ENCODE measurements at regions not wholly inside any gene's neighbourhood (a gene's known extent, or its start where the extent isn't known, plus 50 kb on each side); places are given as distances from the start of the nearest gene placed in this dataset.

- no peak overlapping the region for H3K27ac ChIP-seq (ENCODE audit: low read depth, low read length)
- no peaks in the 10 kb centered on the region for H3K4me1 ChIP-seq (ENCODE audit: control insufficient read depth, insufficient read depth, low read length)
- no peak for DNase-seq (ENCODE audit: low read depth in 4 of 6, low spot score in 6 of 6)
- no peaks in the 10 kb centered on the region for H3K36me3 ChIP-seq (ENCODE audit: control insufficient read depth, insufficient read depth, low read length)
- no CpG with 5 or more reads among the region's 2 CpGs for WGBS (ENCODE audit: insufficient coverage)
- H3K27me3 ChIP-seq (ENCODE audit: control insufficient read depth, insufficient read depth, low read length) = no peaks in the 10 kb centered on the region
- H3K9me3 ChIP-seq (ENCODE audit: control insufficient read depth, insufficient read depth, low read length) = no peaks in the 10 kb centered on the region
- no peak overlapping the region for H3K4me3 ChIP-seq (ENCODE audit: low read depth, low read length)
These were observed 54.5 kb upstream of the HS3ST4 start for GRCh38 chr16:25637236-25637635.

GRCh38 chr16:25636662-25637061 lies 55.1 kb upstream of the HS3ST4 start:
- DNase-seq (ENCODE audit: low read depth in 4 of 6, low spot score in 6 of 6) = no peak
- Histone ChIP-seq H3K36me3 (ENCODE audit: control insufficient read depth, insufficient read depth, low read length) (no peaks in the 10 kb centered on the region), H3K9me3 (ENCODE audit: control insufficient read depth, insufficient read depth, low read length) (no peaks in the 10 kb centered on the region), H3K27me3 (ENCODE audit: control insufficient read depth, insufficient read depth, low read length) (no peaks in the 10 kb centered on the region), H3K4me3 (ENCODE audit: low read depth, low read length) (no peak overlapping the region), H3K27ac (ENCODE audit: low read depth, low read length) (no peak overlapping the region), H3K4me1 (ENCODE audit: control insufficient read depth, insufficient read depth, low read length) (no peaks in the 10 kb centered on the region)
- no CpG with 5 or more reads among the region's 2 CpGs for WGBS (ENCODE audit: insufficient coverage)

- no CpG with 5 or more reads among the region's 1 CpG for WGBS (ENCODE audit: insufficient coverage)
- no peaks in the 10 kb centered on the region for H3K4me1 ChIP-seq (ENCODE audit: control insufficient read depth, insufficient read depth, low read length)
- no peaks in the 10 kb centered on the region for H3K9me3 ChIP-seq (ENCODE audit: control insufficient read depth, insufficient read depth, low read length)
- H3K36me3 ChIP-seq (ENCODE audit: control insufficient read depth, insufficient read depth, low read length) = no peaks in the 10 kb centered on the region
- no peak overlapping the region for H3K4me3 ChIP-seq (ENCODE audit: low read depth, low read length)
- no peak overlapping the region for H3K27ac ChIP-seq (ENCODE audit: low read depth, low read length)
- no peaks in the 10 kb centered on the region for H3K27me3 ChIP-seq (ENCODE audit: control insufficient read depth, insufficient read depth, low read length)
- no peak for DNase-seq (ENCODE audit: low read depth in 4 of 6, low spot score in 6 of 6)
These were observed 56.3 kb upstream of the HS3ST4 start for GRCh38 chr16:25635454-25635853.

GRCh38 chr16:25633549-25633948 lies 58.2 kb upstream of the HS3ST4 start:
- no peaks in the 10 kb centered on the region for H3K9me3 ChIP-seq (ENCODE audit: control insufficient read depth, insufficient read depth, low read length)
- H3K4me1 ChIP-seq (ENCODE audit: control insufficient read depth, insufficient read depth, low read length) = no peaks in the 10 kb centered on the region
- H3K27ac ChIP-seq (ENCODE audit: low read depth, low read length) = no peak overlapping the region
- DNase-seq (ENCODE audit: low read depth in 4 of 6, low spot score in 6 of 6) = no peak
- H3K36me3 ChIP-seq (ENCODE audit: control insufficient read depth, insufficient read depth, low read length) = no peaks in the 10 kb centered on the region
- WGBS (ENCODE audit: insufficient coverage) = 94% methylated on average over 1 of the region's 2 CpGs
- no peak overlapping the region for H3K4me3 ChIP-seq (ENCODE audit: low read depth, low read length)
- H3K27me3 ChIP-seq (ENCODE audit: control insufficient read depth, insufficient read depth, low read length) = no peaks in the 10 kb centered on the region

GRCh38 chr16:25628766-25629165 lies 63.0 kb upstream of the HS3ST4 start:
- WGBS (ENCODE audit: insufficient coverage) = no CpG with 5 or more reads among the region's 2 CpGs
- H3K9me3 ChIP-seq (ENCODE audit: control insufficient read depth, insufficient read depth, low read length) = no peaks in the 10 kb centered on the region
- no peak overlapping the region for H3K27ac ChIP-seq (ENCODE audit: low read depth, low read length)
- no peak for DNase-seq (ENCODE audit: low read depth in 4 of 6, low spot score in 6 of 6)
- H3K4me1 ChIP-seq (ENCODE audit: control insufficient read depth, insufficient read depth, low read length) = no peaks in the 10 kb centered on the region
- H3K4me3 ChIP-seq (ENCODE audit: low read depth, low read length) = no peak overlapping the region
- no peaks in the 10 kb centered on the region for H3K27me3 ChIP-seq (ENCODE audit: control insufficient read depth, insufficient read depth, low read length)
- no peaks in the 10 kb centered on the region for H3K36me3 ChIP-seq (ENCODE audit: control insufficient read depth, insufficient read depth, low read length)

- no peaks in the 10 kb centered on the region for H3K9me3 ChIP-seq (ENCODE audit: control insufficient read depth, insufficient read depth, low read length)
- H3K27ac ChIP-seq (ENCODE audit: low read depth, low read length) = no peak overlapping the region
- H3K36me3 ChIP-seq (ENCODE audit: control insufficient read depth, insufficient read depth, low read length) = no peaks in the 10 kb centered on the region
- WGBS (ENCODE audit: insufficient coverage) = no CpG with 5 or more reads among the region's 3 CpGs
- H3K27me3 ChIP-seq (ENCODE audit: control insufficient read depth, insufficient read depth, low read length) = no peaks in the 10 kb centered on the region
- no peak overlapping the region for H3K4me3 ChIP-seq (ENCODE audit: low read depth, low read length)
- no peak for DNase-seq (ENCODE audit: low read depth in 4 of 6, low spot score in 6 of 6)
- no peaks in the 10 kb centered on the region for H3K4me1 ChIP-seq (ENCODE audit: control insufficient read depth, insufficient read depth, low read length)
These were observed 64.1 kb upstream of the HS3ST4 start for GRCh38 chr16:25627641-25628040.

GRCh38 chr16:25626172-25626571 lies 65.6 kb upstream of the HS3ST4 start:
- Histone ChIP-seq H3K9me3 (ENCODE audit: control insufficient read depth, insufficient read depth, low read length) (no peaks in the 10 kb centered on the region), H3K4me1 (ENCODE audit: control insufficient read depth, insufficient read depth, low read length) (no peaks in the 10 kb centered on the region), H3K27ac (ENCODE audit: low read depth, low read length) (no peak overlapping the region), H3K36me3 (ENCODE audit: control insufficient read depth, insufficient read depth, low read length) (no peaks in the 10 kb centered on the region), H3K27me3 (ENCODE audit: control insufficient read depth, insufficient read depth, low read length) (no peaks in the 10 kb centered on the region), H3K4me3 (ENCODE audit: low read depth, low read length) (no peak overlapping the region)
- no peak for DNase-seq (ENCODE audit: low read depth in 4 of 6, low spot score in 6 of 6)
- no CpG with 5 or more reads among the region's 2 CpGs for WGBS (ENCODE audit: insufficient coverage)

GRCh38 chr16:25625620-25626019 lies 66.1 kb upstream of the HS3ST4 start:
- no peak overlapping the region for H3K4me3 ChIP-seq (ENCODE audit: low read depth, low read length)
- no peaks in the 10 kb centered on the region for H3K9me3 ChIP-seq (ENCODE audit: control insufficient read depth, insufficient read depth, low read length)
- no peaks in the 10 kb centered on the region for H3K4me1 ChIP-seq (ENCODE audit: control insufficient read depth, insufficient read depth, low read length)
- DNase-seq (ENCODE audit: low read depth in 4 of 6, low spot score in 6 of 6) = no peak
- no peaks in the 10 kb centered on the region for H3K27me3 ChIP-seq (ENCODE audit: control insufficient read depth, insufficient read depth, low read length)
- H3K36me3 ChIP-seq (ENCODE audit: control insufficient read depth, insufficient read depth, low read length) = no peaks in the 10 kb centered on the region
- WGBS (ENCODE audit: insufficient coverage) = 77% methylated on average over 2 of the region's 2 CpGs
- H3K27ac ChIP-seq (ENCODE audit: low read depth, low read length) = no peak overlapping the region

GRCh38 chr16:25614716-25615265 lies 77.0 kb upstream of the HS3ST4 start:
- Histone ChIP-seq H3K9me3 (ENCODE audit: control insufficient read depth, insufficient read depth, low read length) (no peaks in the 10 kb centered on the region), H3K4me1 (ENCODE audit: control insufficient read depth, insufficient read depth, low read length) (no peaks in the 10 kb centered on the region), H3K4me3 (ENCODE audit: low read depth, low read length) (no peak overlapping the region), H3K36me3 (ENCODE audit: control insufficient read depth, insufficient read depth, low read length) (no peaks in the 10 kb centered on the region), H3K27me3 (ENCODE audit: control insufficient read depth, insufficient read depth, low read length) (no peaks in the 10 kb centered on the region), H3K27ac (ENCODE audit: low read depth, low read length) (no peak overlapping the region)
- 69% methylated on average over 7 of the region's 8 CpGs for WGBS (ENCODE audit: insufficient coverage)
- peak in 2 of 6 donors; percentile 53 to 64 for DNase-seq (ENCODE audit: low read depth in 4 of 6, low spot score in 6 of 6)

GRCh38 chr16:25613931-25614330 lies 77.8 kb upstream of the HS3ST4 start:
- Histone ChIP-seq H3K9me3 (ENCODE audit: control insufficient read depth, insufficient read depth, low read length) (no peaks in the 10 kb centered on the region), H3K4me1 (ENCODE audit: control insufficient read depth, insufficient read depth, low read length) (no peaks in the 10 kb centered on the region), H3K27ac (ENCODE audit: low read depth, low read length) (no peak overlapping the region), H3K4me3 (ENCODE audit: low read depth, low read length) (no peak overlapping the region), H3K27me3 (ENCODE audit: control insufficient read depth, insufficient read depth, low read length) (no peaks in the 10 kb centered on the region), H3K36me3 (ENCODE audit: control insufficient read depth, insufficient read depth, low read length) (no peaks in the 10 kb centered on the region)
- DNase-seq (ENCODE audit: low read depth in 4 of 6, low spot score in 6 of 6) = peak in 1 of 6 donors; percentile 7
- 89% methylated on average over 2 of the region's 5 CpGs for WGBS (ENCODE audit: insufficient coverage)
